K562 (cell line): ENCODE measurements at regions not wholly inside any gene's neighbourhood (a gene's known extent, or its start where the extent isn't known, plus 50 kb on each side); places are given as distances from the start of the nearest gene placed in this dataset.
"Not testable (repeated sequence)": the region's sequence is repeated elsewhere in the genome, so short reads cannot be mapped to it uniquely, and the experiment has no call there.

Source experiments
- ATAC-seq: fragments of 200-7000 bp; cut with Tn5 transposase; 3 replicates; pipeline ENCODE4 v1.9.1; 2020; ENCODE audit warnings: moderate library complexity
- BruUV-seq: library from RNA; stranded (reverse); fragments of 400-500 nt; replicated peaks from 2 replicates; lab custom pipeline; 2021; lab: Mats Ljungman, UMichigan
- CTCF ChIA-PET: fragments of 300-600 bp; formaldehyde crosslinking; extraction: SDS; loops from one replicate; lab custom pipeline; 2021; ENCODE audit warnings: low intra/inter-chr PET ratio; lab: Yijun Ruan, JAX
- POLR2A ChIA-PET: fragments of 300-600, 350-650 bp; sonication (Branson Sonifier 250); formaldehyde crosslinking; extraction: SDS; loops from one replicate; lab custom pipeline; 2021; ENCODE audit warnings: antibody characterized with exemption, inconsistent platforms; lab: Yijun Ruan, JAX
- DNase-seq, 4 experiments: peaks; one replicate each; pipeline versions ENCODE4 v3.0.0 to v3.0.0-alpha.2; 2011 to 2018; ENCODE audit warnings: low spot score in 3 of 4, mixed read lengths in 3 of 4; ENCODE audit errors: extremely low read depth in 1 of 4
- FAIRE-seq: peaks from 2 replicates; lab custom pipeline; 2011; peaks lifted over from hg19 to GRCh38; lab: Jason Lieb, UNC
- H2AFZ ChIP-seq: 2 replicates; pipeline ENCODE4 v1.6.0; 2011; ENCODE audit warnings: low read depth, low read length, control low read depth, inconsistent platforms
- H3K27ac ChIP-seq: fragments of 200-600 bp; 3 replicates; pipeline ENCODE4 v1.8.0; 2011; ENCODE audit warnings: low read depth, mild to moderate bottlenecking, control low read depth, inconsistent platforms, low read length, moderate library complexity, mixed read lengths; ENCODE audit errors: extremely low read depth
- H3K27me3 ChIP-seq, 2 experiments: fragments of 300-600 bp in 1 of 2; 2 replicates in 1 of 2; 3 replicates in 1 of 2; pipeline versions ENCODE4 v1.6.0 to v1.8.0; 2011; ENCODE audit warnings: inconsistent platforms in 2 of 2, low read length in 2 of 2, mild to moderate bottlenecking in 1 of 2, mixed read lengths in 1 of 2, moderate library complexity in 1 of 2; ENCODE audit not compliant: control insufficient read depth in 2 of 2, insufficient read depth in 2 of 2
- H3K36me3 ChIP-seq: fragments of 300-600 bp; 3 replicates; pipeline ENCODE4 v1.8.0; 2011; ENCODE audit warnings: mild to moderate bottlenecking, low read length, inconsistent platforms; ENCODE audit not compliant: control insufficient read depth, insufficient read depth
- H3K4me1 ChIP-seq, 2 experiments: fragments of 200-600 bp in 1 of 2; replicated peaks in 1 of 2; 2 replicates in 1 of 2; 3 replicates in 1 of 2; pipeline versions ENCODE4 v1.5.1 to v1.8.0; 2011; ENCODE audit warnings: inconsistent platforms in 2 of 2, low read length in 2 of 2, mild to moderate bottlenecking in 1 of 2, mixed read lengths in 1 of 2, moderate library complexity in 1 of 2; ENCODE audit not compliant: control insufficient read depth in 2 of 2, insufficient read depth in 2 of 2
- H3K4me2 ChIP-seq: 2 replicates; pipeline ENCODE4 v1.6.1; 2011; ENCODE audit warnings: low read length, control low read depth, inconsistent platforms, mixed read lengths; ENCODE audit not compliant: insufficient read depth
- H3K4me3 ChIP-seq: fragments of 200-600 bp; sonication (generic), shearing (Covaris generic); 2 replicates; pipeline ENCODE4 v1.5.1; 2016; ENCODE audit warnings: control low read depth, inconsistent platforms
- H3K79me2 ChIP-seq: fragments of 200-600 bp; 3 replicates; pipeline ENCODE4 v1.8.0; 2011; ENCODE audit warnings: low read length, inconsistent platforms; ENCODE audit not compliant: control insufficient read depth, insufficient read depth
- H3K9ac ChIP-seq, 2 experiments: 2 replicates each; pipeline versions ENCODE4 v1.6.0 to v1.6.1; 2011; ENCODE audit warnings: low read depth in 2 of 2, low read length in 2 of 2, control low read depth in 1 of 2, inconsistent platforms in 1 of 2, mild to moderate bottlenecking in 1 of 2, mixed read lengths in 1 of 2; ENCODE audit not compliant: insufficient read depth in 1 of 2
- H3K9me1 ChIP-seq: one replicate; pipeline ENCODE4 v1.6.0; 2011; ENCODE audit warnings: inconsistent platforms, mild to moderate bottlenecking, low read length, moderate library complexity; ENCODE audit not compliant: control insufficient read depth, insufficient read depth
- H3K9me3 ChIP-seq: replicated peaks from 2 replicates; pipeline ENCODE4 v1.5.1; 2011; ENCODE audit warnings: low read depth, low read length, inconsistent platforms; ENCODE audit not compliant: control insufficient read depth, insufficient read depth
- H4K20me1 ChIP-seq: replicated peaks from 2 replicates; pipeline ENCODE4 v1.6.1; 2011; ENCODE audit warnings: low read length, inconsistent platforms, mixed read lengths; ENCODE audit not compliant: control insufficient read depth, insufficient read depth
- WGBS: fragments of 100-300 bp; shearing (Covaris generic); methylation state at CpG from one replicate; pipeline ENCODE4 v1.1.6; 2016; ENCODE audit warnings: low coverage, mixed read lengths; ENCODE audit not compliant: insufficient coverage; ENCODE audit errors: missing lambda C conversion rate; 5-methylcytosine and 5-hydroxymethylcytosine counted together
- in situ Hi-C: fragments of 300-500 bp; cut with MboI; formaldehyde crosslinking; loops from 4 replicates; pipeline ENCODE4 v1.15.0; 2018; ENCODE audit warnings: inconsistent platforms, mixed read lengths
- intact Hi-C: fragments of 100-400 bp; cut with micrococcal nuclease; formaldehyde crosslinking; loops from 2 replicates; pipeline ENCODE4 v1.14.2; 2022

DNA sequence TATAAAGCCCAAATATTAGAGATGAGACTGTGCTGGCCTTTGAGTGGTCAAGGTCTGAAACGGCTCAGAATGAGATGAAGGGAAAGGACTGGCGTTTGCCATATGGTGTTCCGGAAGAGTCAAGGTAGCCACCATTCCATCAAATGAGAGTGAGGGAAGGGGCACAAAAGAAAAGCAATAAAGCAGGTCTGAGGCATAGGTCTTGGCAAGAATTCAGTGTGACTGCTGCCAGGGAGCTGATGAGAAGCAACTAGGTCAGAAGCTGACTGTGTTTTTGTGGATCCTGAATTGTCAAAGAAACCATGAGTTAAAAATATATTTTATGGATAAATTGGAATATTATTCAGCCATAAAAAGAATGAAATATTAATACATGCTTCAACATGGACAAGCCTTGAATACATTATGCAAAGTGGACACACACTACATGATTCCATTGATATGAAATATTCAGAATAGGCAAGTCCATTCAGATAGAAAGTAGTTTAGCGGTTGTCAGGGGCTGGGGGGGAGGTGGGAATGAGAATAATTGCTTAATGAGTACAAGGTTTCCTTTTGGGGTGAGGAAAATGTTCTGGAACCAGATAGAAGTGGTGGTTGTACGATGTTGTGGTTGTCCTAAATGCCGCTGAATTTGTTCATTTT lies 374.6 kb downstream of the ANAPC1 start:
- H3K27me3 ChIP-seq, BruUV-seq, intact Hi-C loops, DNase-seq, H4K20me1 ChIP-seq, H3K79me2 ChIP-seq, H3K4me1 ChIP-seq, H3K9me3 ChIP-seq, H3K4me2 ChIP-seq, H3K27ac ChIP-seq, CTCF ChIA-PET, H3K36me3 ChIP-seq, FAIRE-seq, POLR2A ChIA-PET, H3K9ac ChIP-seq, H2AFZ ChIP-seq, H3K9me1 ChIP-seq, ATAC-seq, H3K4me3 ChIP-seq: not testable (repeated sequence)
- WGBS, result 62% methylated on average over 4 of the region's 6 CpGs
- in situ Hi-C loops, result loop anchor here (25.0 kb wide), 1 partner anchor 203 kb away; no protein-coding TSS in a partner anchor

DNA sequence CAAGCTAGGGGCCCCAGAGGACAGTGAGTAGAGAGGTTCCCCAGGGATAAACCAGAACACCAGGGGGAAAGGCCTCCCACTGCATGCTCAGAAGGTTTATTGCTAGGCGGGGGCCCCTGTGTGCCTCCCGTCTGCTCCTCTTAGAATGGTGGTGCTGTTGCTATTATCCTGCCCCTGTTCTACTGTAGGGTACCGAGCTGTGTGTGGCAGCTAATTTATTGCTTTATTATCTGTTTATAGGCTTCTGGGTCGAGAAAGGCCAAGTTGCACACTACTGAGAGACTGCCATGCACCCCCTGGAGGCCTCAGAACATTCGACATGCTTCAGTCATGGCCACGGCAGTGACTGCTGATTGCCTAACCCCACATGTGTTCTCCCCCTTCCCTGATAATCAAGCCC lies 373.6 kb downstream of the ANAPC1 start:
- in situ Hi-C loops, result loop anchor here (25.0 kb wide), 1 partner anchor 202 kb away; no protein-coding TSS in a partner anchor
- H3K9ac ChIP-seq, H3K4me1 ChIP-seq, H3K27me3 ChIP-seq, H2AFZ ChIP-seq, DNase-seq, H4K20me1 ChIP-seq, H3K79me2 ChIP-seq, H3K9me3 ChIP-seq, CTCF ChIA-PET, H3K36me3 ChIP-seq, POLR2A ChIA-PET, FAIRE-seq, H3K4me3 ChIP-seq, H3K4me2 ChIP-seq, BruUV-seq, H3K9me1 ChIP-seq, intact Hi-C loops, H3K27ac ChIP-seq: not testable (repeated sequence)
- WGBS, result 71% methylated on average over 2 of the region's 6 CpGs
- ATAC-seq, result peak; percentile 77

DNA sequence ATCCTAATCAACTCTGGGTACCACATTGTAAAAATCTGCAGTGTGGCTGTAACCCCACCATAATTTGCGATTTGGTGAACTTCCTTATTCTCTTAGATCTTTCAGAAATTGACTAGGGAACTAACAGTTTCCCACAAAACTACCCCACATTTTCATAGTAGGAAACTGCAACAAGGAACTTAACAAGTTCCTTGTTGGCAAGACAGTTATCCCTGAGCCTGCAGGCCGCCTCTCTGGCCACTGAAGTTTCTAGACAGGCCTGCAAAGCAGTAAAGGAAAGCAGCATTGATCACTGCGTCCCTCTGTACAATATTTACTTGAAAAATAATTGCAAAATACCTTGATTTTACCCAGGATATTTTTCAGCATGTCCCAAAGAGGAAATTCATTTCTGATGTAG lies 372.9 kb downstream of the ANAPC1 start:
- H3K9ac ChIP-seq, intact Hi-C loops, H3K4me1 ChIP-seq, H3K4me2 ChIP-seq, H3K4me3 ChIP-seq, H2AFZ ChIP-seq, ATAC-seq, BruUV-seq, H4K20me1 ChIP-seq, H3K79me2 ChIP-seq, CTCF ChIA-PET, H3K27ac ChIP-seq, H3K36me3 ChIP-seq, DNase-seq, POLR2A ChIA-PET, H3K9me3 ChIP-seq, H3K27me3 ChIP-seq, FAIRE-seq, H3K9me1 ChIP-seq: not testable (repeated sequence)
- in situ Hi-C loops, result loop anchor here (25.0 kb wide), 1 partner anchor 201 kb away; no protein-coding TSS in a partner anchor
- 57% methylated on average over 3 of the region's 3 CpGs for WGBS

DNA sequence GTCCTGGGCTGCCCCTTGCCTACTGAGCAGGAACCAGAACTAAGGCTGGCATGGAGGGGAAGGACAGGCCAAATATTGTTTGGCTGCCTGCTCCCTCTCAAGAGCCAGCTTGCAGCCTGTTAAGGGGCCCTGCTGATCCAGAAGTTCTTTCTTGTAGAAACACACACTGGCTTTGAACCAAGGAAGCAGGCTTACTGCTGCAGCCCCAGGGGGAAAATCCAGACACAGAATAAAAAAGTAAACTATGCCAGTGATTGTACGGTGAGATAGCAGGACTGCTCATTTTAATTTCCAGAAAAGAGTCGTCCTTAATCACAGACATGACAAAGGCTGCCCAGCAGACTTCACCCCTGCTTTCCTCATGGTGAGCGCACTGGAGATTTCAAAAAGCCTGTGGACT lies 371.6 kb downstream of the ANAPC1 start:
- H3K36me3 ChIP-seq, CTCF ChIA-PET, H4K20me1 ChIP-seq, H3K27me3 ChIP-seq, DNase-seq, BruUV-seq, intact Hi-C loops, H3K9me1 ChIP-seq, H3K4me2 ChIP-seq, H3K9ac ChIP-seq, H3K27ac ChIP-seq, ATAC-seq, POLR2A ChIA-PET, FAIRE-seq, H3K4me1 ChIP-seq, H2AFZ ChIP-seq, H3K79me2 ChIP-seq, H3K9me3 ChIP-seq, H3K4me3 ChIP-seq: not testable (repeated sequence)
- in situ Hi-C loops, result loop anchor here (25.0 kb wide), 1 partner anchor 200 kb away; no protein-coding TSS in a partner anchor
- WGBS, result 29% methylated on average over 2 of the region's 3 CpGs
